ENCODE measurements at regions not wholly inside any gene's neighbourhood (a gene's known extent, or its start where the extent isn't known, plus 50 kb on each side); places are given as distances from the start of the nearest gene placed in this dataset.

DNA sequence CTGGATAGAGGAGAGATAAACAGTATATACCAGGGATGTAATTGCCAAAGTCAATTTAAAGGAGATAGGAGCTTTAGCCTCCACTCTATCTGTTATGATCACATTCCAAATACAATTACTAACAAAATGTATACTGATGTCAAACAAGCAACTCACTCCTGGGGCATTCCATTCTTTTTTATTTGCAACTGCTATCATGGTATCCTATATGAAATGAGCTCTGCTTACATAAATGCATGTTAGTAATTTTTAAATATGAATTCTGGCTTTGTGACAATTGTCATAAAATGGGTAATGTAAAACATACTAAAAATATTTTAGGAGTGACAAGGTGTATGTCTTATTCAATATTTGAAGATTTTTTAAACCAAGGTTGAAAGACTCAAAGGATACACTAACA, 751.1 kb downstream of the HACE1 start:
- no peak overlapping the region for H3K9ac ChIP-seq (ENCODE audit: insufficient read depth in 1 of 2, low read length in 2 of 2)
- no peak overlapping the region for H3K4me3 ChIP-seq
- no peak for TF ChIP-seq CTCF (IDR thresholded peaks at IDR 0.05; ENCODE audit: control extremely low read depth, extremely low read depth)
- no peak for DNase-seq
- H3K27me3 ChIP-seq (ENCODE audit: control insufficient read depth in 3 of 3, insufficient read depth in 3 of 3, low read length in 2 of 3): no peaks in the 10 kb centered on the region
- no peak for ATAC-seq (ENCODE audit: insufficient read depth, low FRiP score)
- peaks cover 0 to 3% (median 0%) of the 10 kb centered on the region in 4 donors for H3K9me3 ChIP-seq (ENCODE audit: control insufficient read depth in 4 of 4, insufficient read depth in 3 of 4, low read length in 3 of 4)
- no peak overlapping the region for H3K27ac ChIP-seq (ENCODE audit: low read depth in 1 of 2, low read length in 1 of 2)
- no peaks in the 10 kb centered on the region for H3K4me1 ChIP-seq (ENCODE audit: control insufficient read depth in 5 of 5, insufficient read depth in 5 of 5, low read length in 5 of 5)
- H3K36me3 ChIP-seq (ENCODE audit: control insufficient read depth in 4 of 4, insufficient read depth in 4 of 4, low read length in 4 of 4): no peaks in the 10 kb centered on the region

- TF ChIP-seq CTCF (IDR thresholded peaks at IDR 0.05; ENCODE audit: control extremely low read depth, extremely low read depth): no peak
- Histone ChIP-seq H3K27ac (ENCODE audit: low read depth in 1 of 2, low read length in 1 of 2) (no peak overlapping the region), H3K27me3 (ENCODE audit: control insufficient read depth in 3 of 3, insufficient read depth in 3 of 3, low read length in 2 of 3) (no peaks in the 10 kb centered on the region), H3K36me3 (ENCODE audit: control insufficient read depth in 4 of 4, insufficient read depth in 4 of 4, low read length in 4 of 4) (no peaks in the 10 kb centered on the region), H3K9me3 (ENCODE audit: control insufficient read depth in 4 of 4, insufficient read depth in 3 of 4, low read length in 3 of 4) (no peaks in the 10 kb centered on the region), H3K9ac (ENCODE audit: insufficient read depth in 1 of 2, low read length in 2 of 2) (no peak overlapping the region), H3K4me1 (ENCODE audit: control insufficient read depth in 5 of 5, insufficient read depth in 5 of 5, low read length in 5 of 5) (no peaks in the 10 kb centered on the region), H3K4me3 (no peak overlapping the region)
- DNase-seq: no peak
- 89 to 93% methylated on average over 6 of the region's 6 CpGs for WGBS, 2 donors
- no peak for ATAC-seq (ENCODE audit: insufficient read depth, low FRiP score)
Observed at GRCh38 chr6:104095661-104096416, 763.9 kb downstream of the HACE1 start.

DNA sequence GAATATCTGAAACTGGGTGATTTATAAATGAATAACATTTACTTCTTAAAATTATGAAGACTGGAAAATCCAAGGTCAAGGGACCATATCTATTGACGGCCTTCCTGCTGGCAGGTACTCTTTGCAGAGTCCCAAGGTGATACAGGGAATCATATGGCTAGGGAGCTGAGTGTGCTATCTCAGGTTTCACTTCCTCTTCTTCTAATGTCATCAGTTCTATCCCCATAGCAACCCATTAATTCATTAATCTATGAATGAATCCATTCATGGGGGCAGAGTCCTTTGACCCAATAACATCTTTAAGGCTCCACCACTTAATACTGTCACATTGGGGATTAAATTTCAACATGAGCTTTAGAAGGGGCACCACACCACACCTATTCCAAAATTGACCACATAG, 772.0 kb downstream of the HACE1 start:
- 69 to 89% methylated on average over 1 of the region's 1 CpG for WGBS, 2 donors

More for the DNA sequence above, 772.0 kb downstream of the HACE1 start:
- Histone ChIP-seq H3K9ac (ENCODE audit: insufficient read depth in 1 of 2, low read length in 2 of 2) (no peak overlapping the region), H3K4me1 (ENCODE audit: control insufficient read depth in 5 of 5, insufficient read depth in 5 of 5, low read length in 5 of 5) (no peaks in the 10 kb centered on the region), H3K36me3 (ENCODE audit: control insufficient read depth in 4 of 4, insufficient read depth in 4 of 4, low read length in 4 of 4) (no peaks in the 10 kb centered on the region), H3K27ac (ENCODE audit: low read depth in 1 of 2, low read length in 1 of 2) (no peak overlapping the region), H3K4me3 (no peak overlapping the region), H3K9me3 (ENCODE audit: control insufficient read depth in 4 of 4, insufficient read depth in 3 of 4, low read length in 3 of 4) (peaks cover 0 to 9% (median 4%) of the 10 kb centered on the region in 4 donors), H3K27me3 (ENCODE audit: control insufficient read depth in 3 of 3, insufficient read depth in 3 of 3, low read length in 2 of 3) (no peaks in the 10 kb centered on the region)
- ATAC-seq (ENCODE audit: insufficient read depth, low FRiP score): no peak
- DNase-seq: no peak
- TF ChIP-seq CTCF (IDR thresholded peaks at IDR 0.05; ENCODE audit: control extremely low read depth, extremely low read depth): no peak
